ENCODE measurements at regions not wholly inside any gene's neighbourhood (a gene's known extent, or its start where the extent isn't known, plus 50 kb on each side); places are given as distances from the start of the nearest gene placed in this dataset.
A peak's percentile ranks its signal among the peaks of the same experiment; 100 is the strongest.
"Not testable (repeated sequence)": the region's sequence is repeated elsewhere in the genome, so short reads cannot be mapped to it uniquely, and the experiment has no call there.

- Mint-ChIP-seq H3K4me1 (no peaks in the 10 kb centered on the region), H3K36me3 (no peaks in the 10 kb centered on the region), H3K4me3 (no peak overlapping the region), H3K27me3 (peaks cover 0 to 2% (median 0%) of the 10 kb centered on the region in 5 donors), H3K9me3 (peaks cover 0 to 2% (median 0%) of the 10 kb centered on the region in 11 donors), H3K27ac (no peak overlapping the region)
- no peaks in the 10 kb centered on the region for H3K36me3 ChIP-seq (ENCODE audit: control insufficient read depth in 2 of 3, insufficient read depth in 3 of 3, low read length in 3 of 3)
- no peaks in the 10 kb centered on the region for H3K4me1 ChIP-seq (ENCODE audit: control insufficient read depth in 2 of 2, insufficient read depth in 2 of 2, low read length in 2 of 2)
- ChIA-PET POLR2A (no interaction called here), CTCF (no interaction called here)
- no peaks in the 10 kb centered on the region for H3K27me3 ChIP-seq (ENCODE audit: control insufficient read depth in 2 of 2, insufficient read depth in 2 of 2, low read length in 2 of 2)
- no peak overlapping the region for H3K27ac ChIP-seq (ENCODE audit: low read depth, low read length)
- H3K9me3 ChIP-seq (ENCODE audit: control insufficient read depth in 2 of 3, low read length in 3 of 3) = no peaks in the 10 kb centered on the region
- intact Hi-C loops (cut with micrococcal nuclease) = no loop called here
- no peak for ATAC-seq
- no peak for DNase-seq
- H3K4me3 ChIP-seq (ENCODE audit: low read length) = no peak overlapping the region
Measured at GRCh38 chr12:95380997-95381786, 92.8 kb upstream of the METAP2 start.

GRCh38 chr12:95383920-95384319 lies 90.0 kb upstream of the METAP2 start:
- H3K27me3 ChIP-seq (ENCODE audit: control insufficient read depth in 2 of 2, insufficient read depth in 2 of 2, low read length in 2 of 2); intact Hi-C loops (cut with micrococcal nuclease); CTCF ChIA-PET; H3K4me1 Mint-ChIP-seq; H3K4me1 ChIP-seq (ENCODE audit: control insufficient read depth in 2 of 2, insufficient read depth in 2 of 2, low read length in 2 of 2); H3K36me3 ChIP-seq (ENCODE audit: control insufficient read depth in 2 of 3, insufficient read depth in 3 of 3, low read length in 3 of 3); H3K9me3 Mint-ChIP-seq; H3K27me3 Mint-ChIP-seq; H3K27ac ChIP-seq (ENCODE audit: low read depth, low read length); H3K9me3 ChIP-seq (ENCODE audit: control insufficient read depth in 2 of 3, low read length in 3 of 3); H3K4me3 Mint-ChIP-seq; DNase-seq; H3K27ac Mint-ChIP-seq; ATAC-seq; H3K36me3 Mint-ChIP-seq; POLR2A ChIA-PET; H3K4me3 ChIP-seq (ENCODE audit: low read length): not testable (repeated sequence)

DNA sequence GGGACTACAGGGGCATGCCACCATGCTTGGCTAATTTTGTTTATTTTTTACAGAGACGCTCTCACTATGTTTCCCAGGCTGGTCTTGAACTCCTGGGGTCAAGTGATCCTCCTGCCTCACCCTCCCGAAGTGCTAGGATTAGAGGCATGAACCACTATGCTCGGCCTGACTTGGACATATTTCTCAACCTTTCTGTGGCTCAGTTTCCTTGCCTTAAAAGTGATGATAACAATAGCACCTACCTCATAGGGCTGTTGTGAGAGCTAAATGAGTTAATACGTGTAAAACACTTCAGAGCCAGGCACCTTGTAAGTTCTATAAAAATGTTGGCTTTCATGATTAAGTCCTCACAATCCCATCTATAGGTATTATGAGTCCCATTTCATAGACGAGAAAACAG lies 89.2 kb upstream of the METAP2 start:
- Histone ChIP-seq H3K4me3 (ENCODE audit: low read length) (no peak overlapping the region), H3K27me3 (ENCODE audit: control insufficient read depth in 2 of 2, insufficient read depth in 2 of 2, low read length in 2 of 2) (no peaks in the 10 kb centered on the region), H3K27ac (ENCODE audit: low read depth, low read length) (no peak overlapping the region), H3K36me3 (ENCODE audit: control insufficient read depth in 2 of 3, insufficient read depth in 3 of 3, low read length in 3 of 3) (no peaks in the 10 kb centered on the region), H3K9me3 (ENCODE audit: control insufficient read depth in 2 of 3, low read length in 3 of 3) (no peaks in the 10 kb centered on the region), H3K4me1 (ENCODE audit: control insufficient read depth in 2 of 2, insufficient read depth in 2 of 2, low read length in 2 of 2) (no peaks in the 10 kb centered on the region)
- H3K9me3 Mint-ChIP-seq = peaks cover 0 to 2% (median 0%) of the 10 kb centered on the region in 11 donors
- ATAC-seq = no peak
- peaks cover 0 to 3% (median 0%) of the 10 kb centered on the region in 5 donors for H3K27me3 Mint-ChIP-seq
- no peaks in the 10 kb centered on the region for H3K36me3 Mint-ChIP-seq
- CTCF ChIA-PET = no interaction called here
- DNase-seq = no peak
- intact Hi-C loops (cut with micrococcal nuclease) = no loop called here
- POLR2A ChIA-PET = no interaction called here
- H3K27ac Mint-ChIP-seq = no peak overlapping the region
- peaks cover 0 to 2% (median 0%) of the 10 kb centered on the region in 7 donors for H3K4me1 Mint-ChIP-seq
- no peak overlapping the region for H3K4me3 Mint-ChIP-seq

DNA sequence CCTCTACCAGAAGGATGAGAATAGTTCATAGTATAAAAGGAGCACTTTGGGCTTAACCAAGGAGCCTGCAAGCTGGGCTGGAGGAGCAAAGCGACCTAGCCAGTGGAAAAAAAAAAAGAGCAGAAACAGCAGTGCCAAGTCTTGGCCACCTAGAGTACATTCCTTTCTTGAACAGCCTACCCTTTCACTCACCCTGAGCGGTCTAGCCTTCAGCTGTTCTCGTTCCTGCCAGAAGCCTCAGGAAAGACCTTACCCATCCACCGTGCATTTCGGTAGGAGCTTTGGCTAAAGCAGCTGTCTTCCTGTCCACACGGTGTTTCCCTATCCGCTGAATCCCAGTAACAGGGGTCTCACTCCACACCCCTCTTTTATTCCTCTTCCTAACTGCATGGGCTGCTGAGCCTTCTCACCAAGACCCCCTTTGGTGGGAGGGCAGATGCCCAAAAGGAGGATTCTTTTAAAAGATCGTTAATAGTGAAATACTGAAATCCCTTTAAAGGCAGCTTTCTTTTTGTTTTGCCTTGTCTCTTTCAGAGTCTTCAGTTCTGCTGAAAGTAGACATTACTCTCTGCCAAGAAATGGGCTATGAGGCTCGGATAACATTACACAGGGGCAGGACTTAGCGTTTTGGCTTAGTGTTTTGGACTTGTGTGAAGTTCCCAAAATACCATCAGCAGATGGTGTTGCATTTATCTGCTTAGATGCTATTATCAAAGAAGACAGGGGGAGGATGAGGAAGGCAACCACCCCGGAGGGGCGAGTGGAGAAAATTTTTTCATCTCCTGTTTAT lies 88.5 kb upstream of the METAP2 start:
- Histone ChIP-seq H3K27me3 (ENCODE audit: control insufficient read depth in 2 of 2, insufficient read depth in 2 of 2, low read length in 2 of 2) (no peaks in the 10 kb centered on the region), H3K4me1 (ENCODE audit: control insufficient read depth in 2 of 2, insufficient read depth in 2 of 2, low read length in 2 of 2) (no peaks in the 10 kb centered on the region), H3K27ac (ENCODE audit: low read depth, low read length) (no peak overlapping the region), H3K36me3 (ENCODE audit: control insufficient read depth in 2 of 3, insufficient read depth in 3 of 3, low read length in 3 of 3) (no peaks in the 10 kb centered on the region), H3K4me3 (ENCODE audit: low read length) (no peak overlapping the region), H3K9me3 (ENCODE audit: control insufficient read depth in 2 of 3, low read length in 3 of 3) (no peaks in the 10 kb centered on the region)
- H3K9me3 Mint-ChIP-seq = peaks cover 0 to 2% (median 0%) of the 10 kb centered on the region in 11 donors
- ATAC-seq (no peak), DNase-seq (no peak)
- peaks cover 0 to 5% (median 0%) of the 10 kb centered on the region in 7 donors for H3K4me1 Mint-ChIP-seq
- intact Hi-C loops (cut with micrococcal nuclease) = no loop called here
- H3K27me3 Mint-ChIP-seq = peaks cover 0 to 3% (median 0%) of the 10 kb centered on the region in 5 donors
- H3K36me3 Mint-ChIP-seq = no peaks in the 10 kb centered on the region
- H3K4me3 Mint-ChIP-seq = no peak overlapping the region
- ChIA-PET POLR2A (no interaction called here), CTCF (no interaction called here)
- H3K27ac Mint-ChIP-seq = no peak overlapping the region

GRCh38 chr12:95386051-95386450 lies 87.9 kb upstream of the METAP2 start:
- CTCF ChIA-PET = no interaction called here
- no peak for DNase-seq
- no peak overlapping the region for H3K27ac Mint-ChIP-seq
- Histone ChIP-seq H3K4me1 (ENCODE audit: control insufficient read depth in 2 of 2, insufficient read depth in 2 of 2, low read length in 2 of 2) (no peaks in the 10 kb centered on the region), H3K36me3 (ENCODE audit: control insufficient read depth in 2 of 3, insufficient read depth in 3 of 3, low read length in 3 of 3) (no peaks in the 10 kb centered on the region), H3K27me3 (ENCODE audit: control insufficient read depth in 2 of 2, insufficient read depth in 2 of 2, low read length in 2 of 2) (no peaks in the 10 kb centered on the region), H3K4me3 (ENCODE audit: low read length) (no peak overlapping the region), H3K27ac (ENCODE audit: low read depth, low read length) (no peak overlapping the region), H3K9me3 (ENCODE audit: control insufficient read depth in 2 of 3, low read length in 3 of 3) (no peaks in the 10 kb centered on the region)
- H3K27me3 Mint-ChIP-seq = peaks cover 0 to 3% (median 0%) of the 10 kb centered on the region in 5 donors
- H3K36me3 Mint-ChIP-seq = peaks cover 0 to 2% (median 0%) of the 10 kb centered on the region in 5 donors
- peaks cover 0 to 2% (median 0%) of the 10 kb centered on the region in 11 donors for H3K9me3 Mint-ChIP-seq
- H3K4me3 Mint-ChIP-seq = no peak overlapping the region
- peaks cover 0 to 5% (median 0%) of the 10 kb centered on the region in 7 donors for H3K4me1 Mint-ChIP-seq
- intact Hi-C loops (cut with micrococcal nuclease) = no loop called here
- no peak for ATAC-seq
- POLR2A ChIA-PET = no interaction called here

GRCh38 chr12:95388260-95388659 lies 85.7 kb upstream of the METAP2 start:
- H3K9me3 Mint-ChIP-seq; H3K27me3 ChIP-seq (ENCODE audit: control insufficient read depth in 2 of 2, insufficient read depth in 2 of 2, low read length in 2 of 2); CTCF ChIA-PET; H3K4me1 ChIP-seq (ENCODE audit: control insufficient read depth in 2 of 2, insufficient read depth in 2 of 2, low read length in 2 of 2); H3K9me3 ChIP-seq (ENCODE audit: control insufficient read depth in 2 of 3, low read length in 3 of 3); H3K36me3 ChIP-seq (ENCODE audit: control insufficient read depth in 2 of 3, insufficient read depth in 3 of 3, low read length in 3 of 3); H3K27me3 Mint-ChIP-seq; intact Hi-C loops (cut with micrococcal nuclease); H3K36me3 Mint-ChIP-seq; ATAC-seq; H3K4me3 Mint-ChIP-seq; POLR2A ChIA-PET; H3K27ac ChIP-seq (ENCODE audit: low read depth, low read length); H3K4me3 ChIP-seq (ENCODE audit: low read length); H3K4me1 Mint-ChIP-seq; DNase-seq: not testable (repeated sequence)
- H3K27ac Mint-ChIP-seq = peak overlapping the region in 1 of 9 donors; percentile 23
